Amniotic stem cell (primary cell): ENCODE measurements at regions not wholly inside any gene's neighbourhood (a gene's known extent, or its start where the extent isn't known, plus 50 kb on each side); places are given as distances from the start of the nearest gene placed in this dataset.

Source experiments
- DNase-seq: peaks from one replicate; lab custom pipeline; 2025; lab: John Stamatoyannopoulos, UW

GRCh38 chr6:43903739-43904290 is 133.8 kb downstream of the VEGFA start:
- DNase-seq = no peak

GRCh38 chr6:43901733-43902230 is 131.8 kb downstream of the VEGFA start:
- DNase-seq = no peak

GRCh38 chr6:43900916-43901732 is 131.1 kb downstream of the VEGFA start:
- DNase-seq = no peak

- no peak for DNase-seq
These were observed 130.5 kb downstream of the VEGFA start for GRCh38 chr6:43900560-43900915.

GRCh38 chr6:43899830-43900229 is 129.8 kb downstream of the VEGFA start:
- no peak for DNase-seq

- no peak for DNase-seq
These were observed 128.5 kb downstream of the VEGFA start for GRCh38 chr6:43898358-43899131.

GRCh38 chr6:43897571-43898302 is 127.7 kb downstream of the VEGFA start:
- no peak for DNase-seq

- no peak for DNase-seq
These were observed 126.6 kb downstream of the VEGFA start for GRCh38 chr6:43896329-43897255.

GRCh38 chr6:43895656-43896328 is 125.8 kb downstream of the VEGFA start:
- DNase-seq = no peak

GRCh38 chr6:43893073-43893472 is 123.1 kb downstream of the VEGFA start:
- DNase-seq = no peak

GRCh38 chr6:43891072-43891870 is 121.3 kb downstream of the VEGFA start:
- no peak for DNase-seq

- DNase-seq = no peak
These were observed 120.4 kb downstream of the VEGFA start for GRCh38 chr6:43890197-43891062.

- no peak for DNase-seq
These were observed 118.1 kb downstream of the VEGFA start for GRCh38 chr6:43887906-43888683.

- no peak for DNase-seq
These were observed 117.4 kb downstream of the VEGFA start for GRCh38 chr6:43887340-43887858.

GRCh38 chr6:43886717-43887339 is 116.8 kb downstream of the VEGFA start:
- no peak for DNase-seq

- no peak for DNase-seq
These were observed 116.1 kb downstream of the VEGFA start for GRCh38 chr6:43886067-43886461.

- no peak for DNase-seq
These were observed 115.5 kb downstream of the VEGFA start for GRCh38 chr6:43885399-43886066.
